GM23338 (cell line): ENCODE measurements at regions not wholly inside any gene's neighbourhood (a gene's known extent, or its start where the extent isn't known, plus 50 kb on each side); places are given as distances from the start of the nearest gene placed in this dataset.

Source experiments
- ATAC-seq: fragments of 200-7000 bp; cut with Tn5 transposase; 3 replicates; pipeline ENCODE4 v1.9.1; 2020
- DNase-seq: peaks from one replicate; pipeline ENCODE4 v3.0.0-alpha.2; 2015; ENCODE audit warnings: low spot score
- H2AFZ ChIP-seq: fragments of 200-600 bp; sonication (generic); 2 replicates; pipeline ENCODE4 v1.8.0; 2016; ENCODE audit warnings: antibody characterized with exemption, mild to moderate bottlenecking, moderate library complexity
- H3F3A ChIP-seq: fragments of 200-600 bp; sonication (generic); replicated peaks from 2 replicates; pipeline ENCODE4 v1.8.0; 2017; ENCODE audit warnings: antibody characterized with exemption, mixed run types, low read depth
- H3K27ac ChIP-seq: fragments of 200-600 bp; sonication (generic); 2 replicates; pipeline ENCODE4 v1.6.1; 2016; ENCODE audit warnings: low read depth
- H3K27me3 ChIP-seq: fragments of 200-600 bp; sonication (generic); 2 replicates; pipeline ENCODE4 v1.8.0; 2016; ENCODE audit warnings: mild to moderate bottlenecking, mixed run types, moderate library complexity; ENCODE audit not compliant: insufficient read depth
- H3K36me3 ChIP-seq: fragments of 200-600 bp; sonication (generic); 2 replicates; pipeline ENCODE4 v1.8.0; 2016; ENCODE audit warnings: mild to moderate bottlenecking; ENCODE audit not compliant: insufficient read depth
- H3K4me1 ChIP-seq: fragments of 200-600 bp; sonication (generic); 2 replicates; pipeline ENCODE4 v1.8.0; 2016; ENCODE audit warnings: mild to moderate bottlenecking, moderate library complexity; ENCODE audit not compliant: insufficient read depth
- H3K4me2 ChIP-seq: fragments of 200-600 bp; sonication (generic); 2 replicates; pipeline ENCODE4 v1.7.1; 2017; ENCODE audit warnings: mixed run types
- H3K4me3 ChIP-seq: fragments of 200-600 bp; sonication (generic); 2 replicates; pipeline ENCODE4 v1.6.1; 2016; ENCODE audit warnings: mixed run types
- H3K79me2 ChIP-seq: fragments of 200-600 bp; sonication (generic); replicated peaks from 2 replicates; pipeline ENCODE4 v1.8.0; 2017; ENCODE audit warnings: mild to moderate bottlenecking; ENCODE audit not compliant: insufficient read depth
- H3K9me2 ChIP-seq: fragments of 200-600 bp; sonication (generic); 2 replicates; pipeline ENCODE4 v1.8.0; 2017; ENCODE audit not compliant: insufficient read depth
- H4K20me1 ChIP-seq: fragments of 200-600 bp; sonication (generic); replicated peaks from 2 replicates; pipeline ENCODE4 v1.8.0; 2017; ENCODE audit warnings: mild to moderate bottlenecking; ENCODE audit not compliant: insufficient read depth
- H3K27ac Mint-ChIP-seq: 2 replicates; pipeline ENCODE4 v1.8.0; 2020; ENCODE audit warnings: inconsistent platforms, mild to moderate bottlenecking, moderate library complexity, mixed read lengths
- H3K27me3 Mint-ChIP-seq: 3 replicates; pipeline ENCODE4 v1.8.0; 2022; ENCODE audit warnings: low read depth, mild to moderate bottlenecking, moderate library complexity, mixed read lengths, inconsistent platforms; ENCODE audit not compliant: insufficient read depth, poor library complexity
- H3K36me3 Mint-ChIP-seq: 3 replicates; pipeline ENCODE4 v1.8.0; 2021; ENCODE audit warnings: low read depth, mild to moderate bottlenecking, inconsistent platforms, moderate library complexity, mixed read lengths
- H3K4me1 Mint-ChIP-seq: 3 replicates; pipeline ENCODE4 v1.8.0; 2020; ENCODE audit warnings: mild to moderate bottlenecking, inconsistent platforms, mixed read lengths
- H3K4me3 Mint-ChIP-seq: 3 replicates; pipeline ENCODE4 v1.8.0; 2021; ENCODE audit warnings: moderate library complexity, mild to moderate bottlenecking, inconsistent platforms, mixed read lengths
- H3K9me3 Mint-ChIP-seq: 3 replicates; pipeline ENCODE4 v1.8.0; 2020; ENCODE audit warnings: moderate library complexity, mild to moderate bottlenecking, inconsistent platforms, mixed read lengths
- CREB1 ChIP-seq: fragments of 250-450 bp; sonication (Bioruptor Pico); IDR thresholded peaks from 2 replicates; pipeline ENCODE4 v1.5.0; 2020; ENCODE audit warnings: low read depth, mild to moderate bottlenecking, moderate library complexity
- EZH2 ChIP-seq: fragments of 200-600 bp; sonication (generic); IDR thresholded peaks from one replicate; pipeline ENCODE4 v1.8.0; 2017; ENCODE audit warnings: antibody characterized with exemption, mild to moderate bottlenecking, low read depth; ENCODE audit not compliant: unreplicated experiment
- JUNB ChIP-seq: IDR thresholded peaks from one replicate; pipeline ENCODE4 v1.6.1; 2016; ENCODE audit warnings: antibody characterized with exemption; ENCODE audit not compliant: unreplicated experiment
- NANOG ChIP-seq: IDR thresholded peaks from 2 replicates; pipeline ENCODE4 v1.6.1; 2016; ENCODE audit warnings: antibody characterized with exemption, borderline replicate concordance
- STAT1 ChIP-seq: IDR thresholded peaks from one replicate; pipeline ENCODE4 v1.6.1; 2016; ENCODE audit warnings: antibody characterized with exemption; ENCODE audit not compliant: unreplicated experiment
- ZNF114 ChIP-seq: fragments of 250-450 bp; sonication (Bioruptor Pico); IDR thresholded peaks from 2 replicates; pipeline ENCODE4 v1.5.0; 2020; ENCODE audit warnings: mild to moderate bottlenecking, moderate library complexity
- ZNF331 ChIP-seq: fragments of 250-450 bp; sonication (Bioruptor Pico); IDR thresholded peaks from 2 replicates; pipeline ENCODE4 v1.5.0; 2020; ENCODE audit warnings: low read depth, mild to moderate bottlenecking, moderate library complexity
- TF ChIP-seq, protein P1 (sequence below): IDR thresholded peaks from one replicate; pipeline ENCODE4 v1.6.1; 2018; ENCODE audit warnings: antibody characterized with exemption; ENCODE audit not compliant: unreplicated experiment
- TF ChIP-seq, protein P2 (sequence below): fragments of 250-450 bp; sonication (Bioruptor Pico); IDR thresholded peaks from 2 replicates; pipeline ENCODE4 v1.5.0; 2020; ENCODE audit warnings: mild to moderate bottlenecking, moderate library complexity
- TF ChIP-seq, protein P3 (sequence below), 2 experiments: fragments of 200-600 bp in 1 of 2; sonication (generic) in 1 of 2; conservative IDR thresholded peaks; 2 replicates each; pipeline versions ENCODE4 v1.5.1 to v1.6.1; 2016 to 2017; ENCODE audit warnings: antibody characterized with exemption in 2 of 2, low read depth in 2 of 2, mild to moderate bottlenecking in 2 of 2, moderate library complexity in 1 of 2
- TF ChIP-seq, protein P4 (sequence below): IDR thresholded peaks from 2 replicates; pipeline ENCODE4 v1.6.1; 2016; ENCODE audit warnings: antibody characterized with exemption

DNA sequence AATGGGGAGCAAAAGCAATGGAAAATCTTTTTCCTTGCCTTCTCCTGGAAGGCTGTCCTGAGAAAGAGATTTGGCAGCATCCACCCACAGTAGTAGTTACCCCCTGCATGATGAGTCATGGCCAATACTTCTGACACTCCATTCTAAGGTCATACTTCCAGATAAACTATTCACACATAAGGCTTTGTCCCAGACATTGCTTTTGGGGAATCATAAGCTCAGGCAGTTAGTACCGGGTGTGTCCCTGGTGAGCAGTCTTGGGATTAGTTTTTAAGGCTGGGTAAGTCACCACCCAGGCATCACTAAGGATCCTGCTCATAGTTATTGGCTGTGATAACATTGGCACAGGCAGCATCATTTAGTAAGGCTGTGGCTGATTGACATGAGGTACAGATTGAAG is 160.6 kb upstream of the GGTLC1 start:
- H3F3A ChIP-seq = no peaks in the 10 kb centered on the region
- no peak overlapping the region for H2AFZ ChIP-seq
- H3K36me3 ChIP-seq = no peaks in the 10 kb centered on the region
- H3K27me3 ChIP-seq = no peaks in the 10 kb centered on the region
- DNase-seq (no peak), ATAC-seq (no peak)
- H3K4me1 ChIP-seq = no peaks in the 10 kb centered on the region
- H3K79me2 ChIP-seq = no peaks in the 10 kb centered on the region
- Mint-ChIP-seq H3K4me1 (peaks cover 9% of the 10 kb centered on the region), H3K27ac (no peak overlapping the region), H3K36me3 (no peaks in the 10 kb centered on the region), H3K4me3 (no peak overlapping the region), H3K9me3 (no peaks in the 10 kb centered on the region; the same call in 2 of the 3 replicates), H3K27me3 (peaks cover 10% of the 10 kb centered on the region)
- H3K27ac ChIP-seq = no peak overlapping the region
- H3K4me3 ChIP-seq = no peak overlapping the region
- H4K20me1 ChIP-seq = no peaks in the 10 kb centered on the region
- TF ChIP-seq, protein P1, sequence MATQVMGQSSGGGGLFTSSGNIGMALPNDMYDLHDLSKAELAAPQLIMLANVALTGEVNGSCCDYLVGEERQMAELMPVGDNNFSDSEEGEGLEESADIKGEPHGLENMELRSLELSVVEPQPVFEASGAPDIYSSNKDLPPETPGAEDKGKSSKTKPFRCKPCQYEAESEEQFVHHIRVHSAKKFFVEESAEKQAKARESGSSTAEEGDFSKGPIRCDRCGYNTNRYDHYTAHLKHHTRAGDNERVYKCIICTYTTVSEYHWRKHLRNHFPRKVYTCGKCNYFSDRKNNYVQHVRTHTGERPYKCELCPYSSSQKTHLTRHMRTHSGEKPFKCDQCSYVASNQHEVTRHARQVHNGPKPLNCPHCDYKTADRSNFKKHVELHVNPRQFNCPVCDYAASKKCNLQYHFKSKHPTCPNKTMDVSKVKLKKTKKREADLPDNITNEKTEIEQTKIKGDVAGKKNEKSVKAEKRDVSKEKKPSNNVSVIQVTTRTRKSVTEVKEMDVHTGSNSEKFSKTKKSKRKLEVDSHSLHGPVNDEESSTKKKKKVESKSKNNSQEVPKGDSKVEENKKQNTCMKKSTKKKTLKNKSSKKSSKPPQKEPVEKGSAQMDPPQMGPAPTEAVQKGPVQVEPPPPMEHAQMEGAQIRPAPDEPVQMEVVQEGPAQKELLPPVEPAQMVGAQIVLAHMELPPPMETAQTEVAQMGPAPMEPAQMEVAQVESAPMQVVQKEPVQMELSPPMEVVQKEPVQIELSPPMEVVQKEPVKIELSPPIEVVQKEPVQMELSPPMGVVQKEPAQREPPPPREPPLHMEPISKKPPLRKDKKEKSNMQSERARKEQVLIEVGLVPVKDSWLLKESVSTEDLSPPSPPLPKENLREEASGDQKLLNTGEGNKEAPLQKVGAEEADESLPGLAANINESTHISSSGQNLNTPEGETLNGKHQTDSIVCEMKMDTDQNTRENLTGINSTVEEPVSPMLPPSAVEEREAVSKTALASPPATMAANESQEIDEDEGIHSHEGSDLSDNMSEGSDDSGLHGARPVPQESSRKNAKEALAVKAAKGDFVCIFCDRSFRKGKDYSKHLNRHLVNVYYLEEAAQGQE = no peak
- TF ChIP-seq CREB1 (CRISPR knock-in tag) (no peak), EZH2 (no peak), ZNF331 (no peak), JUNB (no peak), STAT1 (no peak), NANOG (no peak), ZNF114 (CRISPR knock-in tag) (no peak)
- TF ChIP-seq, protein P2, sequence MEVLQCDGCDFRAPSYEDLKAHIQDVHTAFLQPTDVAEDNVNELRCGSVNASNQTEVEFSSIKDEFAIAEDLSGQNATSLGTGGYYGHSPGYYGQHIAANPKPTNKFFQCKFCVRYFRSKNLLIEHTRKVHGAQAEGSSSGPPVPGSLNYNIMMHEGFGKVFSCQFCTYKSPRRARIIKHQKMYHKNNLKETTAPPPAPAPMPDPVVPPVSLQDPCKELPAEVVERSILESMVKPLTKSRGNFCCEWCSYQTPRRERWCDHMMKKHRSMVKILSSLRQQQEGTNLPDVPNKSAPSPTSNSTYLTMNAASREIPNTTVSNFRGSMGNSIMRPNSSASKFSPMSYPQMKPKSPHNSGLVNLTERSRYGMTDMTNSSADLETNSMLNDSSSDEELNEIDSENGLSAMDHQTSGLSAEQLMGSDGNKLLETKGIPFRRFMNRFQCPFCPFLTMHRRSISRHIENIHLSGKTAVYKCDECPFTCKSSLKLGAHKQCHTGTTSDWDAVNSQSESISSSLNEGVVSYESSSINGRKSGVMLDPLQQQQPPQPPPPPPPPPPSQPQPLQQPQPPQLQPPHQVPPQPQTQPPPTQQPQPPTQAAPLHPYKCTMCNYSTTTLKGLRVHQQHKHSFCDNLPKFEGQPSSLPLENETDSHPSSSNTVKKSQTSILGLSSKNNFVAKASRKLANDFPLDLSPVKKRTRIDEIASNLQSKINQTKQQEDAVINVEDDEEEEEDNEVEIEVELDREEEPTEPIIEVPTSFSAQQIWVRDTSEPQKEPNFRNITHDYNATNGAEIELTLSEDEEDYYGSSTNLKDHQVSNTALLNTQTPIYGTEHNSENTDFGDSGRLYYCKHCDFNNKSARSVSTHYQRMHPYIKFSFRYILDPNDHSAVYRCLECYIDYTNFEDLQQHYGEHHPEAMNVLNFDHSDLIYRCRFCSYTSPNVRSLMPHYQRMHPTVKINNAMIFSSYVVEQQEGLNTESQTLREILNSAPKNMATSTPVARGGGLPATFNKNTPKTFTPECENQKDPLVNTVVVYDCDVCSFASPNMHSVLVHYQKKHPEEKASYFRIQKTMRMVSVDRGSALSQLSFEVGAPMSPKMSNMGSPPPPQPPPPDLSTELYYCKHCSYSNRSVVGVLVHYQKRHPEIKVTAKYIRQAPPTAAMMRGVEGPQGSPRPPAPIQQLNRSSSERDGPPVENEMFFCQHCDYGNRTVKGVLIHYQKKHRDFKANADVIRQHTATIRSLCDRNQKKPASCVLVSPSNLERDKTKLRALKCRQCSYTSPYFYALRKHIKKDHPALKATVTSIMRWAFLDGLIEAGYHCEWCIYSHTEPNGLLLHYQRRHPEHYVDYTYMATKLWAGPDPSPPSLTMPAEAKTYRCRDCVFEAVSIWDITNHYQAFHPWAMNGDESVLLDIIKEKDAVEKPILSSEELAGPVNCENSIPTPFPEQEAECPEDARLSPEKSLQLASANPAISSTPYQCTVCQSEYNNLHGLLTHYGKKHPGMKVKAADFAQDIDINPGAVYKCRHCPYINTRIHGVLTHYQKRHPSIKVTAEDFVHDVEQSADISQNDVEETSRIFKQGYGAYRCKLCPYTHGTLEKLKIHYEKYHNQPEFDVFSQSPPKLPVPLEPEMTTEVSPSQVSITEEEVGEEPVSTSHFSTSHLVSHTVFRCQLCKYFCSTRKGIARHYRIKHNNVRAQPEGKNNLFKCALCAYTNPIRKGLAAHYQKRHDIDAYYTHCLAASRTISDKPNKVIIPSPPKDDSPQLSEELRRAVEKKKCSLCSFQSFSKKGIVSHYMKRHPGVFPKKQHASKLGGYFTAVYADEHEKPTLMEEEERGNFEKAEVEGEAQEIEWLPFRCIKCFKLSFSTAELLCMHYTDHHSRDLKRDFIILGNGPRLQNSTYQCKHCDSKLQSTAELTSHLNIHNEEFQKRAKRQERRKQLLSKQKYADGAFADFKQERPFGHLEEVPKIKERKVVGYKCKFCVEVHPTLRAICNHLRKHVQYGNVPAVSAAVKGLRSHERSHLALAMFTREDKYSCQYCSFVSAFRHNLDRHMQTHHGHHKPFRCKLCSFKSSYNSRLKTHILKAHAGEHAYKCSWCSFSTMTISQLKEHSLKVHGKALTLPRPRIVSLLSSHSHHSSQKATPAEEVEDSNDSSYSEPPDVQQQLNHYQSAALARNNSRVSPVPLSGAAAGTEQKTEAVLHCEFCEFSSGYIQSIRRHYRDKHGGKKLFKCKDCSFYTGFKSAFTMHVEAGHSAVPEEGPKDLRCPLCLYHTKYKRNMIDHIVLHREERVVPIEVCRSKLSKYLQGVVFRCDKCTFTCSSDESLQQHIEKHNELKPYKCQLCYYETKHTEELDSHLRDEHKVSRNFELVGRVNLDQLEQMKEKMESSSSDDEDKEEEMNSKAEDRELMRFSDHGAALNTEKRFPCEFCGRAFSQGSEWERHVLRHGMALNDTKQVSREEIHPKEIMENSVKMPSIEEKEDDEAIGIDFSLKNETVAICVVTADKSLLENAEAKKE (CRISPR knock-in tag) = no peak
- TF ChIP-seq, protein P3, sequence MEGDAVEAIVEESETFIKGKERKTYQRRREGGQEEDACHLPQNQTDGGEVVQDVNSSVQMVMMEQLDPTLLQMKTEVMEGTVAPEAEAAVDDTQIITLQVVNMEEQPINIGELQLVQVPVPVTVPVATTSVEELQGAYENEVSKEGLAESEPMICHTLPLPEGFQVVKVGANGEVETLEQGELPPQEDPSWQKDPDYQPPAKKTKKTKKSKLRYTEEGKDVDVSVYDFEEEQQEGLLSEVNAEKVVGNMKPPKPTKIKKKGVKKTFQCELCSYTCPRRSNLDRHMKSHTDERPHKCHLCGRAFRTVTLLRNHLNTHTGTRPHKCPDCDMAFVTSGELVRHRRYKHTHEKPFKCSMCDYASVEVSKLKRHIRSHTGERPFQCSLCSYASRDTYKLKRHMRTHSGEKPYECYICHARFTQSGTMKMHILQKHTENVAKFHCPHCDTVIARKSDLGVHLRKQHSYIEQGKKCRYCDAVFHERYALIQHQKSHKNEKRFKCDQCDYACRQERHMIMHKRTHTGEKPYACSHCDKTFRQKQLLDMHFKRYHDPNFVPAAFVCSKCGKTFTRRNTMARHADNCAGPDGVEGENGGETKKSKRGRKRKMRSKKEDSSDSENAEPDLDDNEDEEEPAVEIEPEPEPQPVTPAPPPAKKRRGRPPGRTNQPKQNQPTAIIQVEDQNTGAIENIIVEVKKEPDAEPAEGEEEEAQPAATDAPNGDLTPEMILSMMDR (conservative IDR thresholded peaks at IDR 0.05; ENCODE audit: low read depth in 2 of 2) = no peak
- TF ChIP-seq, protein P4, sequence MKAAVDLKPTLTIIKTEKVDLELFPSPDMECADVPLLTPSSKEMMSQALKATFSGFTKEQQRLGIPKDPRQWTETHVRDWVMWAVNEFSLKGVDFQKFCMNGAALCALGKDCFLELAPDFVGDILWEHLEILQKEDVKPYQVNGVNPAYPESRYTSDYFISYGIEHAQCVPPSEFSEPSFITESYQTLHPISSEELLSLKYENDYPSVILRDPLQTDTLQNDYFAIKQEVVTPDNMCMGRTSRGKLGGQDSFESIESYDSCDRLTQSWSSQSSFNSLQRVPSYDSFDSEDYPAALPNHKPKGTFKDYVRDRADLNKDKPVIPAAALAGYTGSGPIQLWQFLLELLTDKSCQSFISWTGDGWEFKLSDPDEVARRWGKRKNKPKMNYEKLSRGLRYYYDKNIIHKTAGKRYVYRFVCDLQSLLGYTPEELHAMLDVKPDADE = no peak
- H3K9me2 ChIP-seq = peaks cover 5% of the 10 kb centered on the region; the same call in 1 of the 2 replicates
- no peak overlapping the region for H3K4me2 ChIP-seq
